ENCODE measurements at regions not wholly inside any gene's neighbourhood (a gene's known extent, or its start where the extent isn't known, plus 50 kb on each side); places are given as distances from the start of the nearest gene placed in this dataset.

DNA sequence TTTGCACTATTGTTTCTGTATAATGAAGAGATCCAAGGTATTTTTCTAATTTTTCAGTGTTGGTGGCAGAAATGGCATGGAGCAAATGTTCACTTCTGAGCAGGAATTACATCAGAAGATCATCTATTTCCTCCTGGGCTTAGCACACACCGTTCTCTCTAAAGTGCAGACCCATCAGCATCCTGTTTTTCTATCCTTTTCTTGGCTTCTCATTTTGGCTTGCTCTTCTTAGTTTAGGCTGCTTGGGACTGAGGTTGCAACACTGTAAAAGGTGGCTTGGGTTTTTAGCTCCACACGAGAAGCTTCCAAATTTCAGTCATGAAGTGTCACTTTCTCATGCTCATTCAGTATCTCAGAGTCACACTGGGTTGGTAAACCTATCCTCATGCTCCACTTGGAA is 79.9 kb upstream of the SMIM30 start:
- TF ChIP-seq EZH2 (IDR thresholded peaks at IDR 0.05): no peak
- TF ChIP-seq, protein P1, sequence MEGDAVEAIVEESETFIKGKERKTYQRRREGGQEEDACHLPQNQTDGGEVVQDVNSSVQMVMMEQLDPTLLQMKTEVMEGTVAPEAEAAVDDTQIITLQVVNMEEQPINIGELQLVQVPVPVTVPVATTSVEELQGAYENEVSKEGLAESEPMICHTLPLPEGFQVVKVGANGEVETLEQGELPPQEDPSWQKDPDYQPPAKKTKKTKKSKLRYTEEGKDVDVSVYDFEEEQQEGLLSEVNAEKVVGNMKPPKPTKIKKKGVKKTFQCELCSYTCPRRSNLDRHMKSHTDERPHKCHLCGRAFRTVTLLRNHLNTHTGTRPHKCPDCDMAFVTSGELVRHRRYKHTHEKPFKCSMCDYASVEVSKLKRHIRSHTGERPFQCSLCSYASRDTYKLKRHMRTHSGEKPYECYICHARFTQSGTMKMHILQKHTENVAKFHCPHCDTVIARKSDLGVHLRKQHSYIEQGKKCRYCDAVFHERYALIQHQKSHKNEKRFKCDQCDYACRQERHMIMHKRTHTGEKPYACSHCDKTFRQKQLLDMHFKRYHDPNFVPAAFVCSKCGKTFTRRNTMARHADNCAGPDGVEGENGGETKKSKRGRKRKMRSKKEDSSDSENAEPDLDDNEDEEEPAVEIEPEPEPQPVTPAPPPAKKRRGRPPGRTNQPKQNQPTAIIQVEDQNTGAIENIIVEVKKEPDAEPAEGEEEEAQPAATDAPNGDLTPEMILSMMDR (IDR thresholded peaks at IDR 0.05): no peak
- TF ChIP-seq EZH2phosphoT487 (IDR thresholded peaks at IDR 0.05): no peak
